ENCODE measurements at regions not wholly inside any gene's neighbourhood (a gene's known extent, or its start where the extent isn't known, plus 50 kb on each side); places are given as distances from the start of the nearest gene placed in this dataset.

GRCh38 chr1:4087530-4088420 lies 187.7 kb upstream of the C1orf174 start:
- DNase-seq, result no peak
- no peaks in the 10 kb centered on the region for H3K27me3 ChIP-seq (replicated peaks)
- no peak overlapping the region for H3K27ac ChIP-seq
- in situ Hi-C loops (cut with HindIII; ENCODE audit: low pct_ligation_motif_present, low sequenced_read_pairs), result no loop called here
- no peak overlapping the region for H3K4me3 ChIP-seq (ENCODE audit: low read depth, low read length)
- H3K36me3 ChIP-seq (replicated peaks), result no peaks in the 10 kb centered on the region
- TF ChIP-seq, protein P1, sequence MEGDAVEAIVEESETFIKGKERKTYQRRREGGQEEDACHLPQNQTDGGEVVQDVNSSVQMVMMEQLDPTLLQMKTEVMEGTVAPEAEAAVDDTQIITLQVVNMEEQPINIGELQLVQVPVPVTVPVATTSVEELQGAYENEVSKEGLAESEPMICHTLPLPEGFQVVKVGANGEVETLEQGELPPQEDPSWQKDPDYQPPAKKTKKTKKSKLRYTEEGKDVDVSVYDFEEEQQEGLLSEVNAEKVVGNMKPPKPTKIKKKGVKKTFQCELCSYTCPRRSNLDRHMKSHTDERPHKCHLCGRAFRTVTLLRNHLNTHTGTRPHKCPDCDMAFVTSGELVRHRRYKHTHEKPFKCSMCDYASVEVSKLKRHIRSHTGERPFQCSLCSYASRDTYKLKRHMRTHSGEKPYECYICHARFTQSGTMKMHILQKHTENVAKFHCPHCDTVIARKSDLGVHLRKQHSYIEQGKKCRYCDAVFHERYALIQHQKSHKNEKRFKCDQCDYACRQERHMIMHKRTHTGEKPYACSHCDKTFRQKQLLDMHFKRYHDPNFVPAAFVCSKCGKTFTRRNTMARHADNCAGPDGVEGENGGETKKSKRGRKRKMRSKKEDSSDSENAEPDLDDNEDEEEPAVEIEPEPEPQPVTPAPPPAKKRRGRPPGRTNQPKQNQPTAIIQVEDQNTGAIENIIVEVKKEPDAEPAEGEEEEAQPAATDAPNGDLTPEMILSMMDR (IDR thresholded peaks at IDR 0.05; ENCODE audit: low read depth, low read length, missing control alignments), result no peak

DNA sequence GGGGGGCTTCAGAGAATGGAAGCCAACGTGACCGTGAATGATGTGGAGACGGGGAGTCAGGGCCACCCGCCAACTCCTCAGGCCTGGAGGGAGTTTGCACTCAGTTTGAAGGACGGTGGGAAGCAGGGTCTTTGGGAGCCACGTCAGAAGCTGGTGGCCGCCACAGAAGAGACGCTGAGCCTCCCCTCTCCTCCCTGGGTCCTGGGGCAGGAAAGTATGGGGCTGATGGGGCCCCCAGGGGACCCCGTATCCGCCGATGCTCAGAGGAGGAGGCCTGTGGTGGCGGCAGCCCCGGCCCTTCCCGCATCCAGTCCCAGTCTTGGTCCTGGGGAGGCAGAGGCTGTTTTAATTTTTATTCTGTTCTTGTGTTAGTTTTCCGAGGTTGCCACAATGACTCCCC lies 188.6 kb upstream of the C1orf174 start:
- Histone ChIP-seq H3K4me3 (ENCODE audit: low read depth, low read length) (no peak overlapping the region), H3K36me3 (replicated peaks) (no peaks in the 10 kb centered on the region), H3K27ac (no peak overlapping the region), H3K27me3 (replicated peaks) (no peaks in the 10 kb centered on the region)
- TF ChIP-seq, protein P1 (IDR thresholded peaks at IDR 0.05; ENCODE audit: low read depth, low read length, missing control alignments), result no peak
- DNase-seq, result no peak
- in situ Hi-C loops (cut with HindIII; ENCODE audit: low pct_ligation_motif_present, low sequenced_read_pairs), result no loop called here

DNA sequence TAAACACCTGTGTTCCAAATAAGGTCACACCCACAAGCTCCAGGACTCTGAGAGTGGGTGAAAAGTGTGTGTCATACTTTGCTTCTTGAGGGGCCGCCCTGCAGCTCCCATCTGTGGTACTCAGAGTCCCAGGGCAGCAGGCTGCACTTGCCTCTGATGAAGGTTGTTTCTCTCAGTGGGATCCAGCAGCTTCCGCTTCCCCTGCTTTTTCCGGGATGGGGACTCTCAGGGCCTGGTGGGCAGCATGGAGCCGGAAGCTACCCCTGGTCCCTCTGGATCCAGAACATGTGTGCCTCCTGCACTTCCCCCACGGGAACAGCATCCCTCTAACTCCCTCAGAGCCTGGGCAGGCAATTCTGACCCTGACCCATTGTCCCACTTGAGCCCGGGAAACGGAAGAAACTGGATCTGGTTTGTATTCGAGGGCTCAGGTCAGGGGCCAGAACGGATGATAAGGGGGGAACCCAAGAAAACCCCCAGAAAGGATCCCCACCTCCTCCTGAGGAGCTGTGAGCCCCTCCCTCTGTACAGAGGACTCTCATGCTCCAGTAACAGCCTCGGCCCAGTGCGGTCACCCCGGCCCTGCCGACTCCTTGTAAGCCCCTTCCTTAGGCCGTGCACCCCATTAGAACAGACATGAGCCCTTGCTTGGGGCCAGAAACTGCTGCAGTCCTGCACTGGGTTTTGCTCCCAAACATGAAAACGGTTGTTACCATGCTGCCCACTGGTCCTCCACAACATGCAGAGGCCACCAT lies 189.5 kb upstream of the C1orf174 start:
- Histone ChIP-seq H3K27ac (no peak overlapping the region), H3K4me3 (ENCODE audit: low read depth, low read length) (no peak overlapping the region), H3K36me3 (replicated peaks) (no peaks in the 10 kb centered on the region), H3K27me3 (replicated peaks) (no peaks in the 10 kb centered on the region)
- TF ChIP-seq, protein P1 (IDR thresholded peaks at IDR 0.05; ENCODE audit: low read depth, low read length, missing control alignments), result no peak
- in situ Hi-C loops (cut with HindIII; ENCODE audit: low pct_ligation_motif_present, low sequenced_read_pairs), result no loop called here
- DNase-seq, result no peak

- Histone ChIP-seq H3K36me3 (replicated peaks) (no peaks in the 10 kb centered on the region), H3K27me3 (replicated peaks) (no peaks in the 10 kb centered on the region), H3K4me3 (ENCODE audit: low read depth, low read length) (no peak overlapping the region), H3K27ac (no peak overlapping the region)
- TF ChIP-seq, protein P1 (IDR thresholded peaks at IDR 0.05; ENCODE audit: low read depth, low read length, missing control alignments), result no peak
- no peak for DNase-seq
- in situ Hi-C loops (cut with HindIII; ENCODE audit: low pct_ligation_motif_present, low sequenced_read_pairs), result no loop called here
Measured at GRCh38 chr1:4090556-4090955, 190.5 kb upstream of the C1orf174 start.

- H3K4me3 ChIP-seq (ENCODE audit: low read depth, low read length), result no peak overlapping the region
- TF ChIP-seq, protein P1 (IDR thresholded peaks at IDR 0.05; ENCODE audit: low read depth, low read length, missing control alignments), result no peak
- in situ Hi-C loops (cut with HindIII; ENCODE audit: low pct_ligation_motif_present, low sequenced_read_pairs), result no loop called here
- DNase-seq, result no peak
- H3K27me3 ChIP-seq (replicated peaks), result no peaks in the 10 kb centered on the region
- no peaks in the 10 kb centered on the region for H3K36me3 ChIP-seq (replicated peaks)
- H3K27ac ChIP-seq, result no peak overlapping the region
Measured at GRCh38 chr1:4090976-4091660, 191.0 kb upstream of the C1orf174 start.

All from brain microvascular endothelial cell (primary cell).